ENCODE measurements at regions not wholly inside any gene's neighbourhood (a gene's known extent, or its start where the extent isn't known, plus 50 kb on each side); places are given as distances from the start of the nearest gene placed in this dataset.
"Not testable (repeated sequence)": the region's sequence is repeated elsewhere in the genome, so short reads cannot be mapped to it uniquely, and the experiment has no call there.

GRCh38 chr9:29966247-29966646, 2393.0 kb upstream of the C9orf72 start:
- DNase-seq, result no peak

- no peak for DNase-seq
Measured at GRCh38 chr9:29968831-29969230, 2395.6 kb upstream of the C9orf72 start.

GRCh38 chr9:29969408-29969807, 2396.1 kb upstream of the C9orf72 start:
- no peak for DNase-seq

- no peak for DNase-seq
Measured at GRCh38 chr9:29969856-29970647, 2396.8 kb upstream of the C9orf72 start.

- no peak for DNase-seq
Measured at GRCh38 chr9:29974197-29974596, 2400.9 kb upstream of the C9orf72 start.

GRCh38 chr9:29976981-29977380, 2403.7 kb upstream of the C9orf72 start:
- DNase-seq, result no peak

- no peak for DNase-seq
Measured at GRCh38 chr9:29981013-29981412, 2403.4 kb upstream of the ACO1 start.

- DNase-seq, result no peak
Measured at GRCh38 chr9:29999645-30000044, 2384.8 kb upstream of the ACO1 start.

- DNase-seq, result no peak
Measured at GRCh38 chr9:30010691-30011090, 2373.8 kb upstream of the ACO1 start.

- DNase-seq, result no peak
Measured at GRCh38 chr9:30012622-30013021, 2371.8 kb upstream of the ACO1 start.

- DNase-seq, result no peak
Measured at GRCh38 chr9:30015073-30015472, 2369.4 kb upstream of the ACO1 start.

- no peak for DNase-seq
Measured at GRCh38 chr9:30020161-30020560, 2364.3 kb upstream of the ACO1 start.

- DNase-seq, result no peak
Measured at GRCh38 chr9:30035761-30036160, 2348.7 kb upstream of the ACO1 start.

- DNase-seq, result no peak
Measured at GRCh38 chr9:30036558-30036957, 2347.9 kb upstream of the ACO1 start.

GRCh38 chr9:30039712-30040111, 2344.7 kb upstream of the ACO1 start:
- DNase-seq, result no peak

- no peak for DNase-seq
Measured at GRCh38 chr9:30048396-30048795, 2336.0 kb upstream of the ACO1 start.

GRCh38 chr9:30058463-30058862, 2326.0 kb upstream of the ACO1 start:
- no peak for DNase-seq

GRCh38 chr9:30060976-30061375, 2323.5 kb upstream of the ACO1 start:
- DNase-seq, result no peak

GRCh38 chr9:30065888-30066287, 2318.6 kb upstream of the ACO1 start:
- DNase-seq, result peak in 1 of 2 donors; percentile 5

GRCh38 chr9:30069236-30069635, 2315.2 kb upstream of the ACO1 start:
- not testable (repeated sequence) for DNase-seq

GRCh38 chr9:30075022-30075421, 2309.4 kb upstream of the ACO1 start:
- no peak for DNase-seq

GRCh38 chr9:30075451-30076199, 2308.8 kb upstream of the ACO1 start:
- peak in 1 of 2 donors; percentile 36 for DNase-seq

GRCh38 chr9:30078195-30078594, 2306.2 kb upstream of the ACO1 start:
- DNase-seq, result no peak

GRCh38 chr9:30089428-30089827, 2295.0 kb upstream of the ACO1 start:
- no peak for DNase-seq
